D721Med (cell line): ENCODE measurements at regions not wholly inside any gene's neighbourhood (a gene's known extent, or its start where the extent isn't known, plus 50 kb on each side); places are given as distances from the start of the nearest gene placed in this dataset.

ENCODE experiments used
- DNase-seq: peaks from one replicate; pipeline ENCODE4 v3.0.0; 2011; ENCODE audit warnings: low spot score; ENCODE audit not compliant: insufficient read length
- FAIRE-seq: peaks from 2 replicates; lab custom pipeline; 2011; peaks lifted over from hg19 to GRCh38; lab: Jason Lieb, UNC
- CTCF ChIP-seq: IDR thresholded peaks from 2 replicates; pipeline ENCODE4 v1.5.1; 2012; ENCODE audit warnings: mild to moderate bottlenecking, control low read depth; ENCODE audit not compliant: insufficient read depth; ENCODE audit errors: missing control alignments

GRCh38 chr14:58792416-58792815 is 154.7 kb downstream of the DACT1 start:
- no peak for DNase-seq
- no peak for TF ChIP-seq CTCF
- FAIRE-seq, result no peak

GRCh38 chr14:58793131-58793740 is 155.5 kb downstream of the DACT1 start:
- DNase-seq (no peak), FAIRE-seq (no peak)

GRCh38 chr14:58794993-58795762 is 157.4 kb downstream of the DACT1 start:
- no peak for TF ChIP-seq CTCF
- DNase-seq (no peak), FAIRE-seq (no peak)

More at GRCh38 chr14:58793131-58793740, 155.5 kb downstream of the DACT1 start:
- no peak for TF ChIP-seq CTCF

GRCh38 chr14:58796242-58797009 is 158.7 kb downstream of the DACT1 start:
- TF ChIP-seq CTCF, result no peak
- FAIRE-seq (no peak), DNase-seq (no peak)

GRCh38 chr14:58797010-58797429 is 159.3 kb downstream of the DACT1 start:
- FAIRE-seq, result no peak
- DNase-seq, result no peak
- no peak for TF ChIP-seq CTCF

GRCh38 chr14:58798173-58798572 is 160.4 kb downstream of the DACT1 start:
- no peak for FAIRE-seq
- DNase-seq, result no peak
- no peak for TF ChIP-seq CTCF
